ENCODE measurements at regions not wholly inside any gene's neighbourhood (a gene's known extent, or its start where the extent isn't known, plus 50 kb on each side); places are given as distances from the start of the nearest gene placed in this dataset.

- no peaks in the 10 kb centered on the region for H3K36me3 ChIP-seq (ENCODE audit: control insufficient read depth, insufficient read depth, low read length)
- TF ChIP-seq CTCF (IDR thresholded peaks at IDR 0.05; ENCODE audit: insufficient read depth, low read length, severe bottlenecking): no peak
- no peaks in the 10 kb centered on the region for H3K27me3 ChIP-seq (ENCODE audit: control insufficient read depth, insufficient read depth, low read length)
- DNase-seq (ENCODE audit: low read depth) (no peak), FAIRE-seq (no peak)
- no peak overlapping the region for H3K4me3 ChIP-seq (ENCODE audit: low read depth, low read length)
Measured at GRCh38 chr6:14422061-14422460, 304.5 kb downstream of the CD83 start.

DNA sequence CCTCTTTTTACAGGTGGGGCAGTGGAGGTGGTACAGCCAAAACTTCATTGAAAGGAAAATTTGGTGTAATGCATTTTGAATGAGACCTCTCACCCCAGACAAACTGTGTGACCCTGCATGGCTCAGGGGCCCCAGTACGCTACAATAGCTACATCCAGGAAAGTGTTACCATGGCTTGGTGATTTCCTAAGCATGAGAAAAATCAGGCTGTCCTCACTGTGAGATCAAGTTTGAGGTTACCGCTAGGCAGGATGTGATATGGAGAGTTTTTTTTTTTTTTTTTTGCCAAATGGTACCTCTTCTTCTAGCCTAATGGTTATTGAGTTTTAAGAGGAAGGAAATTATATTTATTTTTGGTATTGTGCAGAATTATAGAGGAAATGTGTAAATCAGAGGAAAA lies 305.3 kb downstream of the CD83 start:
- DNase-seq (ENCODE audit: low read depth): no peak
- no peak for FAIRE-seq
- no peak for TF ChIP-seq CTCF (IDR thresholded peaks at IDR 0.05; ENCODE audit: insufficient read depth, low read length, severe bottlenecking)
- Histone ChIP-seq H3K27me3 (ENCODE audit: control insufficient read depth, insufficient read depth, low read length) (no peaks in the 10 kb centered on the region), H3K4me3 (ENCODE audit: low read depth, low read length) (no peak overlapping the region), H3K36me3 (ENCODE audit: control insufficient read depth, insufficient read depth, low read length) (no peaks in the 10 kb centered on the region)

DNA sequence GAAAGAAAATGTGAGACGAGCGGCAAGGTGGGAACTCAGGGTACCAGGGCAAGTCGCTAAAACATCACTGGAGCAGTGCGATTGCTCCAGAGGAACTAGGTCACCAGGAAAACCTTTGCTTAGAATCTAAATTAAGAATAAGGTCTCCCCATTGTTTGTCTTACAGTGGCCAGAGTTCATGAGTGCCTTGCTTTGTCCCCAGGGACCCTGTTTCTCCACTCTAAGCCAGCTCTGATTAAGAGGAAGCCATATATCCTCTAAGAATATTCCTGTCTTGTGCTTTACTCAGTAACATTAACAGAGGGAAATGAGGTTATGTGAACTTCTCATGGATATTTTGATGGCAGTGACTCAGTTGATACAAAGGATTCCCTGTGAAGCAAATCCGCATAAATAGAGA lies 305.8 kb downstream of the CD83 start:
- no peaks in the 10 kb centered on the region for H3K27me3 ChIP-seq (ENCODE audit: control insufficient read depth, insufficient read depth, low read length)
- no peaks in the 10 kb centered on the region for H3K36me3 ChIP-seq (ENCODE audit: control insufficient read depth, insufficient read depth, low read length)
- H3K4me3 ChIP-seq (ENCODE audit: low read depth, low read length): no peak overlapping the region
- FAIRE-seq (no peak), DNase-seq (ENCODE audit: low read depth) (no peak)
- no peak for TF ChIP-seq CTCF (IDR thresholded peaks at IDR 0.05; ENCODE audit: insufficient read depth, low read length, severe bottlenecking)

DNA sequence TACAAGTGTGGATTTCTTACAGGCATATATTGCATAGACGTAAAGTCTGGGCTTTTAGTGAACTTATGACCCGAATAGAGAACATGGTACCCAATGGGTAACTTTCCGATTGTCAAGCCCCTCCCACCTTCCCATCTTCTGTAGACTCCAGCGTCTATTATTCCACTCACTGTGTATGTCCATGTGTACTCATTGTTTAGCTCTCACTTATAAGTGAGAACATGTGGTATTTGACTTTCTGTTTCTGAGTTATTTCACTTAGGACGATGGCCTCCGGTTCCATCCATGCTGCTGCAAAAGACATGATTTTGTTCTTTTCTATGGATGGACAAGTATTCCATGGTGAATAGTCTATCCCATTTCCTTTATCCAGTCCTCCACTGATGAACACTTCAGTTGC lies 306.4 kb downstream of the CD83 start:
- no peak for TF ChIP-seq CTCF (IDR thresholded peaks at IDR 0.05; ENCODE audit: insufficient read depth, low read length, severe bottlenecking)
- no peak overlapping the region for H3K4me3 ChIP-seq (ENCODE audit: low read depth, low read length)
- DNase-seq (ENCODE audit: low read depth) (no peak), FAIRE-seq (no peak)
- H3K36me3 ChIP-seq (ENCODE audit: control insufficient read depth, insufficient read depth, low read length): no peaks in the 10 kb centered on the region
- H3K27me3 ChIP-seq (ENCODE audit: control insufficient read depth, insufficient read depth, low read length): no peaks in the 10 kb centered on the region

DNA sequence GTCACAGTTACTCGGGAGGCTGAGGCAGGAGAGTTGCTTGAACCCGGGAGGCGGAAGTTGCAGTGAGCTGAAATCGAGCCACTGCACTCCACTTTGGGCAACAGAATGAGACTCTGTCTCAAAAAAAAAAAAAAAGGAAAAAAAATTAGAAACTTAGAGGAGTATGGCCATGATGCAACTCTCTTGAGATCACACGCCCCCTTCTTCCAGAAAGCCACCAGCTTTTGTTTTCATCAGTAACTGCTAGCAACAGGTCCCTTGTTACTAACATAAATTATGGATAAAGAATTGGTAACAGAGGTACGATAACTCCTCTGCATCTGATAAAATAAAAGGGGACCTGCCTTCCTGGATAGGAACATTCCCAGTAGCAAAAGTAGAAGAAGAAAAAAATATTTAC lies 308.2 kb downstream of the CD83 start:
- no peak for DNase-seq (ENCODE audit: low read depth)
- Histone ChIP-seq H3K36me3 (ENCODE audit: control insufficient read depth, insufficient read depth, low read length) (no peaks in the 10 kb centered on the region), H3K27me3 (ENCODE audit: control insufficient read depth, insufficient read depth, low read length) (no peaks in the 10 kb centered on the region), H3K4me3 (ENCODE audit: low read depth, low read length) (no peak overlapping the region)
- no peak for FAIRE-seq
- no peak for TF ChIP-seq CTCF (IDR thresholded peaks at IDR 0.05; ENCODE audit: insufficient read depth, low read length, severe bottlenecking)

- no peaks in the 10 kb centered on the region for H3K36me3 ChIP-seq (ENCODE audit: control insufficient read depth, insufficient read depth, low read length)
Measured at GRCh38 chr6:14426281-14426680, 308.7 kb downstream of the CD83 start.

More at GRCh38 chr6:14426281-14426680, 308.7 kb downstream of the CD83 start:
- no peak overlapping the region for H3K4me3 ChIP-seq (ENCODE audit: low read depth, low read length)
- H3K27me3 ChIP-seq (ENCODE audit: control insufficient read depth, insufficient read depth, low read length): no peaks in the 10 kb centered on the region
- DNase-seq (ENCODE audit: low read depth) (no peak), FAIRE-seq (no peak)
- TF ChIP-seq CTCF (IDR thresholded peaks at IDR 0.05; ENCODE audit: insufficient read depth, low read length, severe bottlenecking): no peak
